ENCODE measurements at regions not wholly inside any gene's neighbourhood (a gene's known extent, or its start where the extent isn't known, plus 50 kb on each side); places are given as distances from the start of the nearest gene placed in this dataset.

DNA sequence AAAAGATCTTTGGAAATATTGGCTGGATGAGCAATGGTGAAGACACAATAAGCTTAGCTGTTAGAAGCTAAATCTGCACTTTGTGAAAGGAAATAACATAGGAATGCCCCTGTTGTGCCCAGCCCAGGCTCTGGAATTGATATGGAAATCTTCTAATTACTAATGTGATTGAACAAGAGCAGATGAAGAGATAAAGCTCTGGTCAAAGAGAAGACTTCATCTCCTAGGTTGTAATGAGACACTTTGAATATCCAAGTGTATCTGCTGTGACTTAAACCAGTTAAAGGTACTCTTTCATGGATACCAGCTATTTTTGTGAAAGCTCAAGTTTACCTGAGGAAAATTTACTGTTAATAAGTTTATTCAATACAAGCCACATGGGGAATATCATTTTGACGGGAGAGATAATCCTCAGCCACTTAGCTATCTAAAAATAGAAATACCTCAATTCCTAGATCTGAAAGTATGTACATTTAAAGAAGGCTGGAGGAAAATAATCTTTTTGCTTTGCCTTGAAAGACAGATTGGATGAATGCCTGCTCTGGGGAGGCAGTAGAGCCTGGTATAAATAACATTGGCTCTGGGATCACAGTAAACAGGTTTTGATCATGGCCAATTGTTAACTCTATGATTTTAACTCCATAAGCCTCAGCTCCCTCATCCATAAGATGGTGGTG, 494.0 kb upstream of the B3GALT2 start:
- DNase-seq, result no peak

DNA sequence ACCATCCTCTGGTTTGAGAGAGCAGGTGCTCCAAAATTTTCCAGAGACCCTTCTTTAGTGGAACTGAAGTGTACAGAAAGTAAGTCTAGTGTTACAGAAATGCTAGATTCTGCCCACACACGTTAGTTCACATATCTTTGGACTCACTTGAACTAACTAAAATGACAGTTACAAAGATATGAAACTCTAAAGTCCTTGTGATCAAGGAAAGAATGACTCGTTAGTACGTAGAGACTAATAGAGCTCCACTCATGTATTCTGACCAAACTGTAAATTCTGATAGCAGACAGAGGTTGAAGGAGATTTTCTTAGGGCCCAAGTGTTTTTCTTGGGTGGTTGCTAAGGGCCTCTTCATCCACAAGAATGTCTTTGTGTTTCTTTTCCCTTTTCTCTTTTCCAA, 491.5 kb upstream of the B3GALT2 start:
- DNase-seq, result peak; percentile 38

DNA sequence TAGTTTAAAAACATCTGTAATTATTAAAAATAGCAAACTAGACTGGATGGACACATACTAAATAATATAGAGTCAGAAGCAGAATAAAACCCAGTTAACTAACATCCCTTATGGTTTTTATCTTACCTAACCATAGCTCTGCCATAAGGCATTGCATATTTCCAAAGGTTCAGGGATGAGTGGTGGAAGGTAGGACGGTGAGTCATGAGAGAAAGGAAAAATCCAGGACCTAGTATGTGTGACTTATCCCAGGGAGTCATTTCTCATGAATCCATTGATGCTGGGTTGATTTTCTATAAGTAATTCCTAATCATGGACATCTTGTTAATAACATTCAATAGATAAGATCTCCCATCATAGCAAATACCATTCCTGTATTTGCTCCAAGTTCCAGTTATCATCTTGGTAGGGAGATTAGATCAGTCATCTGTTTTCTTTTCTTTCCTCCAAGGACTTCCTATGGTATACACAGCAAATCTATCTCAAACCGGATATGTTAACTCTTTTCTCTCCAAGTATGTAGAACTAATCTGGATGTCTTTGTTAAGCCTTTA, 490.7 kb upstream of the B3GALT2 start:
- no peak for DNase-seq

DNA sequence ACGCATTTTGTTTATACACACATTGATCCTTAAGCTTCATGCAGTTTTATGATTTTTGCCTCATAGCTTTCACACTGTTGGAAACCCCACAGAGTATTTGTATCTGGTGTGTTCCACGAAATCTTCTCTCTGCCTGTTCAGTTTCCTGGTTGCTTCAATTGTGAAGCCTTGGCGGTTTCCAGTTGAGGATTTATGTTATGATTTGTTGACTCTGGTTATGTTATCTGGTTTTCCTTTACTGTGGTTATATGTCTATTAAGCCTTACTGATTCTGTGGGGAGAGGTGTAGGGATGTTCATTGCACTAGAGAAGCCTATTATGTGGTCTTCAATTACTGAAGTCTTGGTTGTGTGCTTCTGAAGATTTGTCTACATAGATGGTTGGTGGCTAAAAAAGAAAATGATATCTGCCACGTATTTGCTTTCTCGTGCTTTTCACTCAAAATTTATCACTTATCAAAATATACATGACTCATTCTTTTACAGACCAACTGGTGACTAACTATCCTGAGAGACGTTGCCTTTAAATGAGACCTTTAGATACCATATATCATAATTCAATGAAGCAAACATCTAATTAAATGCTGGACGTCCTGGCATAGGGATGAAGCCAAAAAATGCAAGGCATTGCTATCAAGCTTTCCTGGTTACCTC, 488.0 kb upstream of the B3GALT2 start:
- DNase-seq, result peak; percentile 25

DNA sequence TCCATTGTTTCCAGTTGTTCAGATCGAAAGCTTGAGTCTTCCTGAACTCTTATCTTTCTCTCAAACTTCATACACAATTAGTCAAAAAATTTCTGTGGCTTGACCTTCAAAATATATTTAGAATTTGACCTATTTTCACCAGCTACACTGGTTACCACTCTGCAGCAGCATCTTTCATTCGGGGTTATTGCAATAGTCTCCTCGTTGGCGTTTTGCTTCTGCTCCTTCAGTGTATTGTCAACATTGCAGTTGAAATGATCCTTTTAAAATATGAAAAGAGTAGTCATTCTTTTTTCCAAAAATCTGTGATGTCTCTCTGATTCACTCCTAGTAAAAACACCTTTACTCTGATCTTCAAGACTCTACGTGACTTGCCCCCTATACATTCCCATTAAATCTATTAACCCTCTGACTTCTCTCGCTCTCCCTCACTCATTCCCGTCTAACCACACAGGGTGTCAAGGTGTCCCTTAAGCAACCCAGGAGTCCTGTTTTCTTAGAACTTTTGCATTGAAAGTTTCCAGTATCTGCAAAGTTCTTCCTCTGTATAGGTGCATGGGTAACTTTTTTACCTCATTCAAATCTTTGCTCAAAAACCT, 480.2 kb upstream of the B3GALT2 start:
- no peak for DNase-seq

DNA sequence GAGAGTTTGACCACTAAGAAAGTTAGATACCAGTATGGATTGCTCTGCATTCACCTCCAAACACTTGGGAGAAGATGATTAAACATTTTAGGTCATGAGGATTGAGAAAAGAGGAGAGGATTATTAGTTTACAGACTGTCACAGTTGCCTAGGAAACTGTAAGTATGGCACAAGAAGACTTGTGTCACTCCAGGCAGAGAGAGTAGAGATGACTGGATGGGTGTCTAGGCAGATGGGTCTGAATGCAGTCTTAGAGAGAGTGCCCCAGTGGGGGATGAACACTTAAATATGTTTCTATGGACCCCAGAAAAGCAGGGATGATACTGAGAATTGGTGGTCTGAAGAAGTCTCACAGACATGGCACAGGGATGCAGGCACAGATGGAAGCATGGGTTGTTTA, 477.6 kb upstream of the B3GALT2 start:
- DNase-seq, result no peak

DNA sequence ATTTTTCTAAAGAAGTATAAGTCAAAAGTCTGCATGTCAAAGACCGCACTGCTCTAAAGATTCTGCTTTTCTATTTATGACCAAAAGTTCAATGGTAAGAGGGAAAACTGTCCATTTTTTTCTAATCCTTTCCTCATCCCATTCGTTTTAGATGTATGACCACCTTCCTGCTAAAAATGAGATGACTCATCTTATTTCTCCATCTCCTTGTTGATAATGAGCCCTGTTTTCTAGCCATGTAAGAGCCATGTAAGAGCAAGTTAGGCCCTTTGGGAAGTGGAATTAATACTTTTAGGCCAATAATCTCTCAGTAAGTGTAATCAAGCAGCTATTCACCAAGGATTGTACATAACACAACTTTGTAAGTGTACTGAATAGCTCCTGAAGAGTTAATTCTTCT, 475.6 kb upstream of the B3GALT2 start:
- no peak for DNase-seq

DNA sequence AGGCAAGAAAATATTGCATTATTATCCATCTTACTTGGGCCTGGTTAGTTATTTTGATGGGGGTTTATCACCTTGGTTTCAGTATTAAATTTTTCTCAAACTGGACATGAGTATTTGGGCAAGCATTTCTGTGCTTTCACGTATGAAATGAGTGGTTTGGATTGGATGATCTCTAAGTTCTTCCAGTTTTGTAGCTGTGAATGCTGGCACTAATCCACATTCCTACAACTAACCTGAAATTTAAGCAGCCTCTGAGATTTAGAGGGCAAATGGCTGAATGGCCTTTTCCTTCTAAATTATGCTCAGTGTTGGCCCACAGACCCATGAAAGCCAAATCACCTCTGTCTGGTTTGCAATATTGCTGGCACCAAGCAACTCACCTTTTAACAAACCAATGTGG, 475.0 kb upstream of the B3GALT2 start:
- DNase-seq, result no peak

DNA sequence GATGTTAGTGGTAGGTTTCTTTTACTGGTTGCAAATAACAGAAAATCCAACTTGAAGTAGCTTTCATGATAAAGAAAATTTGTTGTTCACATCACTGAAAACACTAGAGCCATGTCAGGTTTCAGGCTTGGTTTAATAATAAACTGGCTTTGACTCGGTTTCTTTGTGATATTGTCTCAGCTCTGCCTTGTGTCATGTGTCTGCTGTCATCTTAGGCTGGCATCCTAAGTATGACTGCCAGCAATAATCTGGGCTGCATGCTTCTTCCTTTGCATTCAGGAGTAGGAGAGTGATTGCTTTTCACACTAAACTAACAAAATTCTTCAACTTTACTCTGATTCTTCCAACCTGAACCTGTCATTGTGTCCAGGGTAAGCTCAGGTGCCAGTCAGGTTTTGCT, 474.0 kb upstream of the B3GALT2 start:
- DNase-seq, result no peak

DNA sequence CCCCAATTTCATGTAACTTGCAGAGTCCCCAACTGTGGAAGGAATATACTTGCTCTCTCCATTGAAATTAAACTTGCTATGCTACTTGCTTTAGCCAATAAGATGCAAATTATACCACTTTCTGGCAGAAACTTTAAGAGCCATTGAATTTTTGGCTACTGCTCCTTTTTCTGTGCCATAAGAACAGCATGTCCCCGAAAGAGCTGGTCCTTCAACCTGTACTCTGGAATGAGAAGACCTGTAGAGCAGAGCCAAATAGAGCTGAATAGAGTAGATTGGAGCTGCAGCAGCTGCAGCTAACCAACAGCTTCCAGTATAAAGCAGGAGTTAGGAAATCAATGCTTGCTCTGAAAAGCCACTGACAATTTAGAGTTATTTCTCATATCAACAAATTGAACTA, 472.3 kb upstream of the B3GALT2 start:
- DNase-seq, result no peak

DNA sequence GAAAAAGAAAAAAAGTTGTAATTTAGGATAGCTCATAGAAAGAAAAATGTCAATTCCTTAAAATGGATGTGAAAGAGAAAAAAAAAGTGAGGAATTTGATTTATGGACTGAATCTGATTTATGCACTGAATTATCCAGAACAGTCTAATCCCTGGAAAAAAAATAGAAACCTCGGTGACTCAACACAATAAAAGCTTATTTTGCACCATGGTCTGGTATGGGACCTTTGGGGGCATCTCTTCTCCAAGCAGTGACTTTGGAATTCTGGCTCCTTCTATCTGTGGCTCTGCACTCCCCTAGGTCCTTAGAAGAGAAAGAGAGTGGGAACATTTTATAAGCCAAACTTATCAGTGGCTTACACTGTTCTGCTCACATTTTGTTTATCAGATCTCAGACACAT, 471.7 kb upstream of the B3GALT2 start:
- DNase-seq, result no peak

DNA sequence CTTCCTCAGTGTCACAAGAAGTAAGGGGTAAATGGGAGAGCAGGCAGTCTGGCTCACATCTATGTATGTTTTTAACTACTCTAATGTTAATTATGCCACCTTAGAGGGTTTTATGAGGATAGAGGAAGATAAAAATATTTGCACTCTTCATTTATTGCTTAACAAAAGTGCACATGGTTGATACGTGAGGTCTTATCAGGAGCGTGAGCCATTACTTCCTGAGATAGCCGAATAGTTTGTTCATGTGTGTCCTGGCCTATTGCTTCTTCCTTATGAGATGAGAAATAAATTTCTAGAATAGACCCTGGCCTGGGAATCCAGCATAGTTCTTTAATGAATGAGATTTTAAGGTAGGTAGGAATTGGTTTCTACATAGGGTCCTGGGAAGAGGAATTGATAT, 471.1 kb upstream of the B3GALT2 start:
- no peak for DNase-seq

DNA sequence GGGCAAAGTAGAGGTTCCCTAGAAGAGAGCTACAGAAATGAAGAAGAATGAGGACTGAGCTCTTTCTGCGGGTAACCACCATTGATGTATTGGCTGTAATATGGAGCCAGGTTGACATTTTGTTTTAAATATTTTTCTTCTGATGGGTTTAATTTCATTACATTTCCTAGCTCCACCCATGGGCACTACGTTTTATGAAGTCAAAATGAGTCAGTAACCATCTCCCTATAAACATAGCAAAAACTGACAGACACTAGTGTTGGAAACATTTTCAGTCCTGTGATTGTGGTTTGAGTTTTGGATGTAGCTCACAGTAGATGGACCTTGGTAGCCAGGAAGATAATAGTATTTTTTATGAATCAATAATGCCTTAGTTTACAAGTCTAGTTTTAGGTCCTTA, 470.4 kb upstream of the B3GALT2 start:
- no peak for DNase-seq

DNA sequence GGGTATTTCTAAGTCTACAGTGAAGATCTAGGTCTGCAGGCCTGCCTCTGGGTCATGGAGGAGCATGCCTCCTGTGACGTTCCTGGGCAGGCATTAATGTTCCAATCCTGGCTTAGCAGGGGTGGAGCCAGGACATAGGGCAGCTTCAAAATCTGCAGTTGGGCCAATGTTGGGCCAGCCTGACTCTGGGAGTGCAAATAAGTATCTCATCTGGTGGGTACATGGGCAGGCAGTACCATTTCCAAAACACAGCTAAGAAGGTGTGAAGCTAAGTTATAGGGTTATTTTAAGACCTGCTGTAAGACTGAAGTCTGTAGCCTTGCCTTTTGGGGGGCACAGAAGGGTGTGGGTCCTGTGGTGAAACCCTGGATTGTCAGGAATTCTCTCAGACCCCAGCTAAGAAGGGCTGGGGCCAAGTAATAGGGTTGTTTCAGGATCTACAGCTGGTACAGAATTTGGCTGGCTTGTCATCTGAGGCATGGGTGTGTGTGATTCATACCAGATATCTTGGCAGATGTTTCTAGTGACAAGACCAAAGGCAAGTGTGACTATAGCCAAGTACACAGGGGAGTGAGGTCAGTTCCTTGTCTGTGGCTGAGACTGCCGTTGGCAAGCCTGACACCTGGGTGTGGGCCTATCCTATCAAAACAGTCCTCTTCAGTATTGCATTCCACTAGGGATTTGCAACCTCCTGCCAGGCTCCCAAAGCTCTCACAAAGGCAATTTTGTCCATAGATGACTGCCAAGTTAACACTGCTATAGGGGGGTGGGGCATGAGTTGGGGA, 468.7 kb upstream of the B3GALT2 start:
- DNase-seq, result peak; percentile 85

DNA sequence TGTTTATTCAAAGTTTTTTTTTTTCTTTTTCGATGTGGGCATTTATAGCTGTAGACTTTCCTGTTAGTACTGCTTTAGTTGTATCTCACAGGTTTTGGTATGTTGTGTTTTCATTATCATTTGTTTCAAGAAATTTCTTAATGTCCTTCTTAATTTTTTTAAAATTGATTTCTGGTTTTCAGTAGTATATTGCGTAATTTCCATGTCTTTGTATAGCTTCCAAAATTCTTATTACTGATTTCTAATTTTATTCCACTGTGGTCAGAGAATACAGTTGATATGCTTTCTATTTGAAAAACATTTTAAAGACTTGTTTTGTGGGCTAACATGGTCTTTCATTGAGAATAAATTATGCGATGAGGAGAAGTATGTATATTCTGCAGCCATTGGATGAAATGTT, 463.2 kb upstream of the B3GALT2 start:
- DNase-seq, result no peak

DNA sequence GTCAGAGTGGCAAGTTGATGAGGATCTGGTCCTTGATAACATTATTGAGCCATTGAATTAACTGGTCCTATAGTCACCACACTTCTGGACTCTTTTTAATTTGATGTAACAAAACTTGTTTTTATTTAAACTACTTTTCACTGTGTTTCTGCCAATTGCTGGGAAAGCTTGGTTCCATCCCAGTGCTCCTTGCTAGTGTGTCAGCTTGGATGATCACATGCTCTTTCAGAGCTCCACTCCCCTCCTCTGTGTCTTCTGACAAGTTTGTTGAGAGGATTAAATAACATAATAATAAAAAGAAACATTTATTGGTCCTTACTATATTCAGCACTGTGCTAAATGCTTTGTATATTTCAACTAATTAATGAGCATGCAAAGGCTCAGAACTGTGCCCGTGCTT, 448.5 kb upstream of the B3GALT2 start:
- DNase-seq, result no peak

DNA sequence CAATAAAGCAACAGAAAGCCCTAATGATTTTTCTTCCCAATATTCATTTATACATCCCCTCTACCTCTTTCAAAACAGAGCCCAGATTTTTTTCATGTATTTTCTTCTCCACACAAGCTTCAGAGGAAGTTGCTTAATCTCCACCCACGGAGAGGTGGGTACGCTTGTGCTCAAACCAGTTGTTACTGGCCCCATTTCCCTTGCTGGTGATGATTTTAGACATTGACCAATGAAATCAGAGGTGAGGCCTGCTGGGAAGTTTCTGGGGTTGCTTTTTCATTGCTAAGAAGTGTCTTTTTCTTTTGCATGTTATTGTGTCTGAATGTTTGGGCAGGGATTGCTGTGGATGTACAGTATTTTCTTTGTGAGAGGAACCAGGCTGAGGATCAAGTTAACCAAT, 448.1 kb upstream of the B3GALT2 start:
- DNase-seq, result no peak

DNA sequence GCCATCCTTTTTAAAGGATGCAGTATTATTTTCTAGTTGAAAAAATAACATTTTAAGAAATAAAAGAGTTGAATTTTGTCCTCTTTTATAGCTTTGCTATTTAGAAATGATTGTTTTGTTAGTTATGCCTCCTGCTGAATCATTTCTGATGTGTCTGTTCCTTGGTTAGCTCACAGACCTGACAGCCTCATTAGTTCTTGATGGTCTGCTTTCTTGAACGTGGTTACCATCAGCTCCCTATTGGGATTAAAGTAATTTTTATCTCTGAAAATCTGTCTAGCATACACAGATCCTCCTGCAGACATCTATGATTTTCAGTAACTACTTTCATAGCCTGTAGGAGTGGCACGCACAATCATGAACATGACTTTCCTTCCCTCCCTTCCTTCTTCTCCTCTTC, 447.6 kb upstream of the B3GALT2 start:
- no peak for DNase-seq

DNA sequence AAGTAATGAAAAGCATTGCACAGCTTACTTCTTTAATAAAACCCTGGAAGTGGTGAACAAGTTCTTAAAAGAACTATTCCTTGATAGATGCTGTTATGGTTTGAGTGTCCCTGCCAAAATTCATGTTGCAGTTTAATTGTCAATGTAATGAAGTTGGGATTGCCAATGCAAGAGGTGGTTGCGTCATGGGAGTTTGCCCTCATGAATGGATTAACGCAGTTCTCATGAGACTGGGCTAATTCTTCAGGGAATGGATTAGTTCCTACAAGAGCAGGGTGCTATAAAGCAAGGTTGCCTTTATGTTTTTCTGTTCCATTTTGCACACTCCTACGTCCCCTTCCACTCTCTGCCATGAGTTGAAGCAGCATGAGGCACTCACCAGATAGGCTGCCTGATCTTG, 446.7 kb upstream of the B3GALT2 start:
- no peak for DNase-seq

DNA sequence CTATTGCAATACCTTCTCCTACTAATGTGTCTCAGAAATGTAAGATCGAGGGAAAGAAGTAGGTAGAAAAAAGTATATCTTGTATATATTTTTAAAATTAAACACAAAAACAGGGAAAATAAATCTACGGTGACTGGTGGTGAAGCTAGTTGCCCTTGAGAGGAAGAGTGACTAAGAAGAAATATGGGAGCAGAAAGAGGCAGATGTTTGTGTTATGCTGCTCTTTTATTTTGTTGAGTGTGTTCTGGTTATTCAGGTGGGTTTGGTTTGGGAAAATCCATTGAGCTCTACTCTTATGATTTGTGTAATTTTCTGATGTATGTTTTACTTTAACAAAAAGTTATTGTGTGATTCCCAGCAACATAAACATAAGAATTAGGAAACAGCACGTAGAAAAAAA, 444.9 kb upstream of the B3GALT2 start:
- DNase-seq, result no peak

DNA sequence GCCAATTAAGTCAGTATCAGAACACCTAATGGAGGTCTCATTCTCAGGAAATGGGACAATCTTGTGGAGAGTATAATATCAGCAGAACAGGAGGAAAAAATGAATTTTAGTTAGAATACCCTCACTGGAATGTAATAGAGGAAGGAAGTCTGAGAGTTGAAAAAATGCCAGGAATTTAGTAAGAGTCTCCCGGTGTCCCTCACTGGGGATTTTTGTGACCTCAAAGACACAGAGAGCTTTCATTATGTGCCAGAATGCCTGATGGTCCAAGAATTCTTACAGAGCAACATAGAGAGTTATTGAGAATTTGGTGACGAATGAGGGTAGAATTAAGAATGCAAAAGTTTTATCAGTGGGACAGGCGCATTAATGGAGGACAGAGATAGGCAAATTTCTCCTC, 443.5 kb upstream of the B3GALT2 start:
- DNase-seq, result no peak

DNA sequence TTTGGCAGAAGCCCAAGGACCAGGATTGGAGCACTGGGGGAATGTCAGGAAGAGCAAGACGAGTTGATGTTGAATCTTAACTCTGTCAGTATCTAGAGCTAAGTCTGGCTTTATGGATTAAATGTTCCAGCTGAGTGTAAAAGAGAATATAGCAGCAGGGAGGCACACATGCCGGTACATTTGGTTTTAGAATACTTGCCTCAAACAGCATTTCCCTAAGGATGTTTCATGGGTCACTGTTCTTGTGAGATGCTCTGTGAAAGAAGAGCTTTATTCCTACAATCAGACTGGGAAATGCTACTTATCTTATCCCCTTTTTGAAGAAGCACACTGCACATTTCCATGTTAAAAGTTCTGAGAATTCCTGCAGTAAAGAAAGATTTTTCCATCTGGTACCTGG, 440.3 kb upstream of the B3GALT2 start:
- no peak for DNase-seq

DNA sequence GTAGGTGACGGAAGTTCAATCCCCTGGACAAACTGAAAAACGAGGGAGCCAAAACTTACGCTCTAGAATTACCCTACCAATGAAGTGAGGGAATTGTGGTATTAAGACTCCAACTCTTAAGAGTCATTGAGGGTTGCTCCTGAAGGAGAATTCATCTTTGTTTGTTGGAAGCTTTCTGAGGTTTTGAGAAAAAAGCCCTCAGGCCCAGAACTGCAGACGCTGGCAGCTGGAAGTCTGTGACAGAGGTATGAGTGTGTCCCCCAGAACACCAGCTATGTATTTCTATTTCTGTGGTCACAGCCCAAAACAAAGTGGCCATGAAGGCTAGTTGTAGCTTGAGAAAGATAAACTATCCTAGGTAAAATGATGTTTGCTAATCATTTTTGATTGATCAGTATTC, 438.8 kb upstream of the B3GALT2 start:
- DNase-seq, result no peak

DNA sequence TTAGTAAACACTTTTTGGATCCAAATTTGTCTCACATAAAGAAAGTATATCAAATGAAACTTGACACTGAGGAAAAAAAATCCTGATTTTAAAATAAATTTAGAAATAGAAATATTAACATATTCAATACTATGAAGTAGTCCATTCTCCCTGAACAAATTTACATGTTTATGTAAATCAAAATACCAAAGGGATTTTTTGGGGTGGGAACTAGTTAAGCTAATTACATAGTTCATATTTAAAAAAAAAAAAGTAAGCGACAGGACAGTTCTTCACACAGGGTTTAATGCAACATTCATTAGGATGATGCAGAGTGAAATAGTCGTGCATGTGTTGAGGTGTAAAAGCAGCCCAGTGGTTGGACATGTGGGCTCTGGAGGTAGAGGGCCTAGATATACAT, 433.5 kb upstream of the B3GALT2 start:
- DNase-seq, result no peak

Measured in hematopoietic multipotent progenitor cell treated with erythropoietin and hydrocortisone succinate and interleukin-3 and kit ligand, for 8 days (in vitro differentiated cells).